Fibroblast of villous mesenchyme (primary cell): ENCODE measurements at regions not wholly inside any gene's neighbourhood (a gene's known extent, or its start where the extent isn't known, plus 50 kb on each side); places are given as distances from the start of the nearest gene placed in this dataset.
"Not testable (repeated sequence)": the region's sequence is repeated elsewhere in the genome, so short reads cannot be mapped to it uniquely, and the experiment has no call there.

Experiments
- DNase-seq: peaks from one replicate; pipeline ENCODE4 v3.0.0-alpha.2; 2010; ENCODE audit warnings: low read depth
- H3K4me3 ChIP-seq: 2 replicates; pipeline ENCODE4 v1.5.1; 2011; ENCODE audit warnings: low read depth, mild to moderate bottlenecking, low read length
- TF ChIP-seq, protein P1 (sequence below): IDR thresholded peaks from 2 replicates; pipeline ENCODE4 v1.5.1; 2012; ENCODE audit warnings: low read depth, mild to moderate bottlenecking, low read length; ENCODE audit not compliant: insufficient read depth

DNA sequence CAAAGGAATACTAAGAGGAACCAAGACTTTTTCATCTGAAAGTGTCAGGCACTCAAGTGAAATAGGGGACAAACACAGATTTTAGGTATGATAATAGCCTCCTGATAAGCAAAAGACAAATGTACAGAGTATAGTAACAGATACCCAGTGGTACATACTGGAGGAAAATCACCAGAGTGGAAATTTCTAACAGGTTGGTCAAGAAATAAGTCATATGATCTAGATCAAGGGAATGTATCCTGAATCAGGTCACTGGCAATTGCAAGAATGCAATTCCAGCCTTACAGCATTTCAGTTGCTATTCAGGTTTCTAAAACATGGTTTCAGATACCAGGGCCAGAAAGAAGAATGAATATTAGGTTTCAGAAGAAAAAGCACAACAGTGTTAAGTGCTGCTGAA is 82.2 kb upstream of the SLCO6A1 start:
- no peak for DNase-seq
- H3K4me3 ChIP-seq, result no peak overlapping the region
- TF ChIP-seq, protein P1, sequence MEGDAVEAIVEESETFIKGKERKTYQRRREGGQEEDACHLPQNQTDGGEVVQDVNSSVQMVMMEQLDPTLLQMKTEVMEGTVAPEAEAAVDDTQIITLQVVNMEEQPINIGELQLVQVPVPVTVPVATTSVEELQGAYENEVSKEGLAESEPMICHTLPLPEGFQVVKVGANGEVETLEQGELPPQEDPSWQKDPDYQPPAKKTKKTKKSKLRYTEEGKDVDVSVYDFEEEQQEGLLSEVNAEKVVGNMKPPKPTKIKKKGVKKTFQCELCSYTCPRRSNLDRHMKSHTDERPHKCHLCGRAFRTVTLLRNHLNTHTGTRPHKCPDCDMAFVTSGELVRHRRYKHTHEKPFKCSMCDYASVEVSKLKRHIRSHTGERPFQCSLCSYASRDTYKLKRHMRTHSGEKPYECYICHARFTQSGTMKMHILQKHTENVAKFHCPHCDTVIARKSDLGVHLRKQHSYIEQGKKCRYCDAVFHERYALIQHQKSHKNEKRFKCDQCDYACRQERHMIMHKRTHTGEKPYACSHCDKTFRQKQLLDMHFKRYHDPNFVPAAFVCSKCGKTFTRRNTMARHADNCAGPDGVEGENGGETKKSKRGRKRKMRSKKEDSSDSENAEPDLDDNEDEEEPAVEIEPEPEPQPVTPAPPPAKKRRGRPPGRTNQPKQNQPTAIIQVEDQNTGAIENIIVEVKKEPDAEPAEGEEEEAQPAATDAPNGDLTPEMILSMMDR, result no peak

DNA sequence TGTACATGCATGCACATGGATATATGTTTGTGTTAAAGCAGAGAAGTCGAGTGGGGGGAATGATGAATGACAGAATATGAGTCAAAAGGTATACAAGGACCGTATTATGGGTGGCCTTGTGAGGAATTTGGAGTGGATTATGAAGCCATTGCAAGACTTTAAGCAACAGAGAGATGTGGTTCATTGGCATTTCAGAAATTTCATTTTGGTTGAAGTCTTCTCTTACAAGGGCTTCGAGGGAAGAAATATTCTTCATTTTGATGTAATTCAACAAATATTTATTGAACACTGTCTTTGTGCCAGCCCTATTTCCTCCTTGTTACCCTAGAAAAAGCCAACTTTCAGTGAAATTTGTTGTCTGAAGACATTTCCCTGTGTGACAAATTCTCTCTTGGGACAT is 83.9 kb upstream of the SLCO6A1 start:
- H3K4me3 ChIP-seq, result no peak overlapping the region
- DNase-seq, result no peak
- TF ChIP-seq, protein P1, result no peak

DNA sequence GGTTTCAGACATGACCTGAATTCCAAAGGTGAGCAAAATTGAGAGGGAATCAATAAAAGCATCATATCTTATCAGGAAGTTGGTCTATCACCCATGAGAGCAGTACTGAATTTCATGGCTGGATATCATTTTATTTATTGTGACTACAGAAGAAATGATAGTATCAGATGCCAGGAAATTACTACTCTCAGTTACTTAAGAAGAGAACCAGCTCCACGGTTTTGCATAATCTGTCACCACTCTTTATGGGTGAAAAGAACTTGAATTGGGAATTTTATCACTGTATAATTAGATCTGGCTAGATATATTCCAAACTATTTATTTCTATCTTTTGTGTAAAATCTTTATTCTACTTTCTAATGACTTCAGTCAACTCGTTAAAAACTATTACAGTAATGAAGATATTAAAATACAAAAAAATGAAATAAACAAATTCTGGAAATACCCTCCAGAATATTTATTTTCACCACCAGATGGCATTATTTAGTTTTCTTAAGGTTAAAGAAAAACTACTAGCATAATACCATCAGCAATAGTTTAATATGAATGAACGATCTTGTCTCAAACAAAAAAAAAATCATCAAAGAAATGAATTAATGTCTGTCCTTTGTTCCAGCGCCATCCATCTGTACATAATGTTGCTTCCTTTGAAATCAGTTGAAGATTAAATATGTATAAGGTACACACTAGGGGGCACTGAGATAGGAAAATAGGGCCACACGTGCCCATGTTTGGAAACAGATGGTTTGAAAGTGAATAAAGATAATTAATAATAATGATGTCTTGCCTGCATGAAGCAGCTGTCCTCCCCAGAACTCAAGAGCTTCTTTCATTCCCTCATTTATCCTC is 84.7 kb upstream of the SLCO6A1 start:
- H3K4me3 ChIP-seq, result no peak overlapping the region
- DNase-seq, result peak; percentile 25
- TF ChIP-seq, protein P1, result peak; percentile 14

DNA sequence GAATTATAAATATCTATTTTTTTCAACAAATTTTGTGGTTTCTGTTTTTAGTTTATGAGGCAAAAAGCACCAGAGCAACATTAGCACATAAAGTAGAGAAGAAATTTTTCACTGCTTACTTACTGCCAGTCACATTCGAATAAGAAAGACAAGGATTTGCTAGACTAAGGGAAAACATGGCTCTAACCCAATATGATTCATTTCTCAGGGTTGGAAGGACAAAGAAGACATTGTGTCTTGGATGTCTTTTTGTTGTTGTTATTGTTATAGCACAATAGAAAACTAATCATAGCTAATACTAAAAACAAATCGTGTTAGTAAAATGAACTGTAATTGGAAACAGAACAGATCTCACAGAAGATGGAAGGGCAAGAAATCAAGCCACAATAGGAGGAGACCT is 90.9 kb upstream of the SLCO6A1 start:
- no peak overlapping the region for H3K4me3 ChIP-seq
- peak; percentile 6 for DNase-seq
- TF ChIP-seq, protein P1, result no peak

DNA sequence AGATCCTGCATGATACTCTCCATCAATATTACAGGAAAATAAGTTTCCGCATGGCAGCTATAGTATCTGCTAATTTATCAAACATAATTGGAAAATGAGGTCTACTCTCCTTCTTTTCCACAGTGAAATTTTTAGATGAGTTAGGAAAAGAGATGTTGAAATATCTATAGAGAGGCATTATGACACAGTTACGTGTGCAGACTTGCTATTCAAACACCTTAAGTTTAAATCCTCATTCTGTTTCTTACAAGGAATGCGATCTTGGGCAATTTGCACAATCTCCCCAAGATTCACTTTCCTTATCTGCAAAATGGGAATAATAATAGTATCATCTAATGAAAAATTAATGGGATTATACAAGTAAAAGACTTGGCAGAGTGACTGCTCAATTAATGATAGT is 91.7 kb upstream of the SLCO6A1 start:
- TF ChIP-seq, protein P1, result no peak
- H3K4me3 ChIP-seq, result no peak overlapping the region
- no peak for DNase-seq

DNA sequence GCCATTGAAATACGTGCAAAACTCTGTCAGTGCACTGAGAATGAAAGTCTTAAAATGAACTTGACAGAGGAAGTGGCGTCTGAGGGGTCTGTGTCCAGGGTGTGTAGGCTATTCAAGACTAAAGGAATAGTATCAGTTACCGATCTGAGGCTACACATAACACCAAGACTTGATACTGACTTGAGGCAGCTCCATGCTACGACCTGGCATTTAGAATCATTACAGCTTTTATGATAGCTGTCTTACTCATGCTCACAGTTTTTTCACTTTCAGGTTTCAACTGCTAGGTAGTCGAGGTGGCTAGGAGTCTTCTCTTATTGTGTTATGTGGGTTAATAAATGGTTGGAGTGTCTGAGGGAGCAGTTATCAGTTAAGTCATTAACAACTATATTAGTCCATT is 92.8 kb upstream of the SLCO6A1 start:
- TF ChIP-seq, protein P1, result no peak
- H3K4me3 ChIP-seq, result no peak overlapping the region
- no peak for DNase-seq

DNA sequence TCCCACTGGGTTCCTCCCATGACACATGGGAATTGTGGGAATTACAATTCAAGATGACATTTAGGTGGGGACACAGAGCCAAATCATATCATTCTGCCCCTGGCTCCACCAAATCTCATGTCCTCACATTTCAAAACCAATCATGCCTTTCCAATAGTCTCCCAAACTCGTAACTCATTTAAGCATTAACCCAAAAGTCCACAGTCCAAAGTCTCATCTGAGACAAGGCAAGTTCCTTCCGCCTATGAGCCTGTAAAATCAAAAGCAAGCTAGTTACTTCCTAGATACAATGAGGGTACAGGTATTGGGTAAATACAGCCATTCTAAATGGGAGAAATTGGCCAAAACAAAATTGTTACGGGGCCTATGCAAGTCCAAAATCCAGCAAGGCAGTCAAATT is 93.8 kb upstream of the SLCO6A1 start:
- not testable (repeated sequence) for H3K4me3 ChIP-seq, DNase-seq
